ENCODE measurements at regions not wholly inside any gene's neighbourhood (a gene's known extent, or its start where the extent isn't known, plus 50 kb on each side); places are given as distances from the start of the nearest gene placed in this dataset.

DNA sequence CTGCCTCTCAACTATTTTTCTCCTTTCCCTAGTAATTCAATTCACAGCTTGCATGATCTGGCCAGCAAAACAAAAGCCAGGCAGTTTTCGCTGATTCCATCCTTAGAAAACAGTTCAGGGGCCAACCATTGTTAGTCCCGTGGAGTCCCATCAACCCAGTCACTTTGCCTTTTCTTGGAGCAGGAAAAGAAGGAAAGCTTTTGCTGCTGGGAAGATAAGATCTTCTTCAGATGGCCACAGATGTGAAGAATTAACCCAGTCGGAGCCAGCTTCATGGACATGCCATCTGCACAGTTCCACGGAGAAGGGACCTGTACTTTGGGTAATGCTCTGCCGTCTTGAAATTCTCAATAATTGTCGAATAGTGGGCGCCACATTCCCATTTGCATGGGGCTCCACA lies 76.9 kb upstream of the TSHZ2 start:
- Histone ChIP-seq H3K4me3 (no peak overlapping the region), H3K4me2 (ENCODE audit: control insufficient read depth, insufficient read depth) (no peak overlapping the region), H3K9me3 (replicated peaks; ENCODE audit: control insufficient read depth, insufficient read depth, low read length) (no peaks in the 10 kb centered on the region), H3K79me2 (ENCODE audit: control insufficient read depth, insufficient read depth, low read length) (no peaks in the 10 kb centered on the region), H2AFZ (ENCODE audit: control insufficient read depth, low read depth, low read length) (no peak overlapping the region), H3K27ac (ENCODE audit: control insufficient read depth, insufficient read depth) (no peak overlapping the region), H3K9ac (ENCODE audit: control insufficient read depth, insufficient read depth, low read length) (no peak overlapping the region), H3K4me1 (ENCODE audit: control insufficient read depth, insufficient read depth, low read length) (no peaks in the 10 kb centered on the region), H3K36me3 (ENCODE audit: control insufficient read depth in 2 of 2, insufficient read depth in 2 of 2, low read length in 1 of 2) (no peaks in the 10 kb centered on the region), H4K20me1 (ENCODE audit: control insufficient read depth, insufficient read depth) (no peaks in the 10 kb centered on the region), H3K27me3 (replicated peaks in 1 of 2; ENCODE audit: control insufficient read depth in 2 of 2, insufficient read depth in 2 of 2, low read length in 1 of 2) (0 out of 4 replicates have a peak, but pooled peaks cover 0 to 2% of the 10 kb centered on the region in 2 experiments)
- intact Hi-C loops (cut with micrococcal nuclease; ENCODE audit: unreplicated experiment) (no loop called here), in situ Hi-C loops (cut with MboI) (no loop called here)
- ATAC-seq: no peak
- ChIA-PET POLR2A (no interaction called here), CTCF (no interaction called here), SMC1A (ENCODE audit: uncharacterized antibody, unreplicated experiment) (no interaction called here), RAD21 (ENCODE audit: unreplicated experiment) (no interaction called here)
- DNase-seq (ENCODE audit: low read depth, low spot score): no peak
- no TSS peak for BruUV-seq (replicated peaks)
- no peak for FAIRE-seq
- 43% methylated on average over 7 of the region's 7 CpGs for WGBS (ENCODE audit: insufficient coverage, insufficient replicate concordance, low lambda C conversion rate, missing lambda C conversion rate)
- TF ChIP-seq GABPA (IDR thresholded peaks at IDR 0.05; ENCODE audit: low read depth) (no peak), CBX5 (IDR thresholded peaks at IDR 0.05; ENCODE audit: low read depth) (no peak), RBBP5 (conservative IDR thresholded peaks at IDR 0.05) (no peak), MYB (IDR thresholded peaks at IDR 0.05; ENCODE audit: borderline replicate concordance, low read depth, low read length) (no peak), ESRRA (IDR thresholded peaks at IDR 0.05; ENCODE audit: low read length) (no peak), HDGF (IDR thresholded peaks at IDR 0.05) (no peak), NR2F1 (conservative IDR thresholded peaks at IDR 0.05) (no peak), EZH2 (IDR thresholded peaks at IDR 0.05; ENCODE audit: borderline replicate concordance, control insufficient read depth, low read depth, low read length) (no peak), RCOR1 (conservative IDR thresholded peaks at IDR 0.05; ENCODE audit: low read depth, low read length) (no peak), JUND (IDR thresholded peaks at IDR 0.05; ENCODE audit: low read depth, low read length) (no peak), MTA3 (IDR thresholded peaks at IDR 0.05; ENCODE audit: borderline replicate concordance, low read length) (no peak), SIN3A (IDR thresholded peaks at IDR 0.05; ENCODE audit: low read depth, low read length) (no peak), STAT1 (conservative IDR thresholded peaks at IDR 0.05) (no peak), NR2C2 (IDR thresholded peaks at IDR 0.05; ENCODE audit: borderline replicate concordance, control insufficient read depth, insufficient read length, low read depth) (no peak)
- TF ChIP-seq, protein P1, sequence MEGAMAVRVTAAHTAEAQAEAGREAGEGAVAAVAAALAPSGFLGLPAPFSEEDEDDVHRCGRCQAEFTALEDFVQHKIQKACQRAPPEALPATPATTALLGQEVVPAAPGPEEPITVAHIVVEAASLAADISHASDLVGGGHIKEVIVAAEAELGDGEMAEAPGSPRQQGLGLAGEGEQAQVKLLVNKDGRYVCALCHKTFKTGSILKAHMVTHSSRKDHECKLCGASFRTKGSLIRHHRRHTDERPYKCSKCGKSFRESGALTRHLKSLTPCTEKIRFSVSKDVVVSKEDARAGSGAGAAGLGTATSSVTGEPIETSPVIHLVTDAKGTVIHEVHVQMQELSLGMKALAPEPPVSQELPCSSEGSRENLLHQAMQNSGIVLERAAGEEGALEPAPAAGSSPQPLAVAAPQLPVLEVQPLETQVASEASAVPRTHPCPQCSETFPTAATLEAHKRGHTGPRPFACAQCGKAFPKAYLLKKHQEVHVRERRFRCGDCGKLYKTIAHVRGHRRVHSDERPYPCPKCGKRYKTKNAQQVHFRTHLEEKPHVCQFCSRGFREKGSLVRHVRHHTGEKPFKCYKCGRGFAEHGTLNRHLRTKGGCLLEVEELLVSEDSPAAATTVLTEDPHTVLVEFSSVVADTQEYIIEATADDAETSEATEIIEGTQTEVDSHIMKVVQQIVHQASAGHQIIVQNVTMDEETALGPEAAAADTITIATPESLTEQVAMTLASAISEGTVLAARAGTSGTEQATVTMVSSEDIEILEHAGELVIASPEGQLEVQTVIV (IDR thresholded peaks at IDR 0.05; ENCODE audit: borderline replicate concordance, partially characterized antibody): no peak
- TF ChIP-seq, protein P2, sequence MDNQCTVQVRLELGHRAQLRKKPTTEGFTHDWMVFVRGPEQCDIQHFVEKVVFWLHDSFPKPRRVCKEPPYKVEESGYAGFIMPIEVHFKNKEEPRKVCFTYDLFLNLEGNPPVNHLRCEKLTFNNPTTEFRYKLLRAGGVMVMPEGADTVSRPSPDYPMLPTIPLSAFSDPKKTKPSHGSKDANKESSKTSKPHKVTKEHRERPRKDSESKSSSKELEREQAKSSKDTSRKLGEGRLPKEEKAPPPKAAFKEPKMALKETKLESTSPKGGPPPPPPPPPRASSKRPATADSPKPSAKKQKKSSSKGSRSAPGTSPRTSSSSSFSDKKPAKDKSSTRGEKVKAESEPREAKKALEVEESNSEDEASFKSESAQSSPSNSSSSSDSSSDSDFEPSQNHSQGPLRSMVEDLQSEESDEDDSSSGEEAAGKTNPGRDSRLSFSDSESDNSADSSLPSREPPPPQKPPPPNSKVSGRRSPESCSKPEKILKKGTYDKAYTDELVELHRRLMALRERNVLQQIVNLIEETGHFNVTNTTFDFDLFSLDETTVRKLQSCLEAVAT (IDR thresholded peaks at IDR 0.05): no peak

Data from GM12878 (cell line).